Smooth muscle cell (in vitro differentiated cells): ENCODE measurements at regions not wholly inside any gene's neighbourhood (a gene's known extent, or its start where the extent isn't known, plus 50 kb on each side); places are given as distances from the start of the nearest gene placed in this dataset.
"Not testable (repeated sequence)": the region's sequence is repeated elsewhere in the genome, so short reads cannot be mapped to it uniquely, and the experiment has no call there.

Source experiments
- DNase-seq: peaks from one replicate; lab custom pipeline; 2025; ENCODE audit not compliant: unreplicated experiment; lab: John Stamatoyannopoulos, UW
- H2AFZ ChIP-seq: fragments of 200-600 bp; sonication (generic); 2 replicates; pipeline ENCODE4 v1.6.0; 2016; ENCODE audit warnings: antibody characterized with exemption, low read depth, mild to moderate bottlenecking
- H3F3A ChIP-seq: fragments of 200-600 bp; sonication (generic); 2 replicates; pipeline ENCODE4 v1.6.0; 2017; ENCODE audit warnings: antibody characterized with exemption, low read depth
- H3K27ac ChIP-seq: fragments of 200-600 bp; sonication (generic); 2 replicates; pipeline ENCODE4 v1.5.1; 2016; ENCODE audit warnings: low read depth, mild to moderate bottlenecking
- H3K27me3 ChIP-seq: fragments of 200-600 bp; sonication (generic); 2 replicates; pipeline ENCODE4 v1.6.1; 2016; ENCODE audit warnings: low read depth, mild to moderate bottlenecking
- H3K36me3 ChIP-seq: fragments of 200-600 bp; sonication (generic); 2 replicates; pipeline ENCODE4 v1.5.1; 2016; ENCODE audit warnings: low read depth
- H3K4me1 ChIP-seq: fragments of 200-600 bp; sonication (generic); 2 replicates; pipeline ENCODE4 v1.5.1; 2016; ENCODE audit warnings: low read depth
- H3K4me2 ChIP-seq: fragments of 200-600 bp; sonication (generic); 2 replicates; pipeline ENCODE4 v1.6.0; 2016; ENCODE audit warnings: mild to moderate bottlenecking
- H3K4me3 ChIP-seq: fragments of 200-600 bp; sonication (generic); 2 replicates; pipeline ENCODE4 v1.5.1; 2016; ENCODE audit warnings: mild to moderate bottlenecking
- H3K79me2 ChIP-seq: fragments of 200-600 bp; sonication (generic); 2 replicates; pipeline ENCODE4 v1.6.0; 2016; ENCODE audit warnings: low read depth, mild to moderate bottlenecking
- H3K9ac ChIP-seq: fragments of 200-600 bp; sonication (generic); 2 replicates; pipeline ENCODE4 v1.6.0; 2016; ENCODE audit warnings: low read depth
- H3K9me3 ChIP-seq: fragments of 200-600 bp; sonication (generic); replicated peaks from 2 replicates; pipeline ENCODE4 v1.5.1; 2016; ENCODE audit warnings: low read depth
- H4K20me1 ChIP-seq: fragments of 200-600 bp; sonication (generic); 2 replicates; pipeline ENCODE4 v1.6.0; 2016; ENCODE audit warnings: low read depth
- WGBS: methylation state at CpG from one replicate; pipeline ENCODE4 v1.1.7; 2016; ENCODE audit warnings: low lambda C conversion rate; 5-methylcytosine and 5-hydroxymethylcytosine counted together
- TF ChIP-seq, protein P1 (sequence below): fragments of 200-600 bp; sonication (generic); IDR thresholded peaks from 2 replicates; pipeline ENCODE4 v1.5.1; 2017; ENCODE audit warnings: borderline replicate concordance, mild to moderate bottlenecking, antibody characterized with exemption; ENCODE audit not compliant: insufficient read depth, poor library complexity, severe bottlenecking

- H3F3A ChIP-seq, result no peaks in the 10 kb centered on the region
- H3K27ac ChIP-seq, result no peak overlapping the region
- no peak overlapping the region for H3K4me3 ChIP-seq
- H4K20me1 ChIP-seq, result no peaks in the 10 kb centered on the region
- TF ChIP-seq, protein P1, sequence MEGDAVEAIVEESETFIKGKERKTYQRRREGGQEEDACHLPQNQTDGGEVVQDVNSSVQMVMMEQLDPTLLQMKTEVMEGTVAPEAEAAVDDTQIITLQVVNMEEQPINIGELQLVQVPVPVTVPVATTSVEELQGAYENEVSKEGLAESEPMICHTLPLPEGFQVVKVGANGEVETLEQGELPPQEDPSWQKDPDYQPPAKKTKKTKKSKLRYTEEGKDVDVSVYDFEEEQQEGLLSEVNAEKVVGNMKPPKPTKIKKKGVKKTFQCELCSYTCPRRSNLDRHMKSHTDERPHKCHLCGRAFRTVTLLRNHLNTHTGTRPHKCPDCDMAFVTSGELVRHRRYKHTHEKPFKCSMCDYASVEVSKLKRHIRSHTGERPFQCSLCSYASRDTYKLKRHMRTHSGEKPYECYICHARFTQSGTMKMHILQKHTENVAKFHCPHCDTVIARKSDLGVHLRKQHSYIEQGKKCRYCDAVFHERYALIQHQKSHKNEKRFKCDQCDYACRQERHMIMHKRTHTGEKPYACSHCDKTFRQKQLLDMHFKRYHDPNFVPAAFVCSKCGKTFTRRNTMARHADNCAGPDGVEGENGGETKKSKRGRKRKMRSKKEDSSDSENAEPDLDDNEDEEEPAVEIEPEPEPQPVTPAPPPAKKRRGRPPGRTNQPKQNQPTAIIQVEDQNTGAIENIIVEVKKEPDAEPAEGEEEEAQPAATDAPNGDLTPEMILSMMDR, result no peak
- H3K9me3 ChIP-seq, result peaks cover 5% of the 10 kb centered on the region
- no peaks in the 10 kb centered on the region for H3K36me3 ChIP-seq
- H3K4me2 ChIP-seq, result no peak overlapping the region
- no peak for DNase-seq
- no peaks in the 10 kb centered on the region for H3K27me3 ChIP-seq
- no peaks in the 10 kb centered on the region for H3K79me2 ChIP-seq
- no peaks in the 10 kb centered on the region for H3K4me1 ChIP-seq
- H2AFZ ChIP-seq, result no peak overlapping the region
- H3K9ac ChIP-seq, result no peak overlapping the region
- WGBS, result 78% methylated on average over 2 of the region's 2 CpGs
These were observed 619.3 kb downstream of the TRIB2 start for GRCh38 chr2:13335862-13336535.

DNA sequence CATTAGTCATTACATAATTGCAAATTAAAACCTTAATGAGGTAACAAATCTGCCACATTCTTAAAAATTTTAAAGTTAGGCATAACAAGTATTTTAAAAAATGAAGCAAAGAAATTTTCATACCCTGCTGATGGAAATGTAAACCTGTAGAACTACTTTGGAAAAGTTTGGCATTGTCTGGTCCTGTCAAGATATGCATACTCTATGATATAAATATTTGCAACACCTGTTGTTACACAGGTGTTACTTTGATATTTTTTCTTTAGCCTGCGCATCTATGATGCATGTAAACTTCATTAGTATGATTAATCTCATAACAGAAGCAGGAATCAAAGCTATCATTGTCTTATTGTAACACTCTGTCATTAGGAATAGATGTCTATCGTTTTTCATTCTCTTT lies 634.3 kb downstream of the TRIB2 start:
- no peak overlapping the region for H3K27ac ChIP-seq
- H3K4me2 ChIP-seq, result no peak overlapping the region
- peaks cover 17% of the 10 kb centered on the region for H3K9me3 ChIP-seq
- H3K36me3 ChIP-seq, result no peaks in the 10 kb centered on the region
- TF ChIP-seq, protein P1, result no peak
- no peaks in the 10 kb centered on the region for H3K4me1 ChIP-seq
- H3F3A ChIP-seq, result no peaks in the 10 kb centered on the region
- no peak overlapping the region for H3K4me3 ChIP-seq
- no peaks in the 10 kb centered on the region for H4K20me1 ChIP-seq
- no peak overlapping the region for H2AFZ ChIP-seq
- no peak overlapping the region for H3K9ac ChIP-seq
- no peaks in the 10 kb centered on the region for H3K27me3 ChIP-seq
- no peak for DNase-seq
- no peaks in the 10 kb centered on the region for H3K79me2 ChIP-seq
- WGBS, result 59% methylated on average over 2 of the region's 2 CpGs

- TF ChIP-seq, protein P1, result no peak
These were observed 636.3 kb downstream of the TRIB2 start for GRCh38 chr2:13353083-13353482.

DNA sequence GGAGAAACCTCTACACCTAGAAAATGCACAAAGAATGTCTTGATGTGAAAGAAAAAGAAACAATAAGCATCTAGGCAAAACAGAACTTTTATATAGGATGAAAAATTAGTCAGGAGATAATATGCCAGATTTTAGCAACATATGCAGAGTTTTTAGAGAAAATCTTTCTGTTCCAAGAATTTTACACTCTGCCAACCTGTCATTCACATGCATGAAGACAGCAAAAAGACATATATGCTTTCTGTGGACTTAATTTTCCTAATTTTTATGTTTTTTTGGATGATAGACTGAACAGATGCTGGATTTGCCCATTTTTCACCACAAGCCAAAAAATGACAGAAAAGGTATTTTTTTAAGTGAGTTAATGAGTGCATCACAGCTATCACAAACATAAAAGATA lies 637.3 kb downstream of the TRIB2 start:
- Histone ChIP-seq H3K79me2 (no peaks in the 10 kb centered on the region), H3F3A (no peaks in the 10 kb centered on the region), H4K20me1 (no peaks in the 10 kb centered on the region), H3K9ac (no peak overlapping the region), H2AFZ (no peak overlapping the region), H3K9me3 (peaks cover 17% of the 10 kb centered on the region), H3K4me3 (no peak overlapping the region), H3K36me3 (no peaks in the 10 kb centered on the region), H3K27me3 (no peaks in the 10 kb centered on the region), H3K4me2 (no peak overlapping the region), H3K27ac (no peak overlapping the region), H3K4me1 (no peaks in the 10 kb centered on the region)
- no peak for DNase-seq
- TF ChIP-seq, protein P1, result no peak

More at GRCh38 chr2:13353083-13353482, 636.3 kb downstream of the TRIB2 start:
- no peak overlapping the region for H3K4me3 ChIP-seq
- no peak for DNase-seq
- H3K36me3 ChIP-seq, result no peaks in the 10 kb centered on the region
- no peak overlapping the region for H2AFZ ChIP-seq
- no peaks in the 10 kb centered on the region for H3K79me2 ChIP-seq
- H4K20me1 ChIP-seq, result no peaks in the 10 kb centered on the region
- no peak overlapping the region for H3K27ac ChIP-seq
- H3K4me2 ChIP-seq, result no peak overlapping the region
- H3K4me1 ChIP-seq, result no peaks in the 10 kb centered on the region
- H3K9ac ChIP-seq, result no peak overlapping the region
- no peaks in the 10 kb centered on the region for H3K27me3 ChIP-seq
- H3K9me3 ChIP-seq, result peaks cover 17% of the 10 kb centered on the region
- no peaks in the 10 kb centered on the region for H3F3A ChIP-seq

- H2AFZ ChIP-seq, H3K36me3 ChIP-seq, H3K27me3 ChIP-seq, DNase-seq, H3K4me2 ChIP-seq, H3K9ac ChIP-seq, H3K4me3 ChIP-seq, H3K27ac ChIP-seq, H3F3A ChIP-seq, H3K79me2 ChIP-seq, H4K20me1 ChIP-seq, H3K4me1 ChIP-seq, H3K9me3 ChIP-seq: not testable (repeated sequence)
- 34% methylated on average over 1 of the region's 1 CpG for WGBS
These were observed 665.2 kb downstream of the TRIB2 start for GRCh38 chr2:13381928-13382327.

DNA sequence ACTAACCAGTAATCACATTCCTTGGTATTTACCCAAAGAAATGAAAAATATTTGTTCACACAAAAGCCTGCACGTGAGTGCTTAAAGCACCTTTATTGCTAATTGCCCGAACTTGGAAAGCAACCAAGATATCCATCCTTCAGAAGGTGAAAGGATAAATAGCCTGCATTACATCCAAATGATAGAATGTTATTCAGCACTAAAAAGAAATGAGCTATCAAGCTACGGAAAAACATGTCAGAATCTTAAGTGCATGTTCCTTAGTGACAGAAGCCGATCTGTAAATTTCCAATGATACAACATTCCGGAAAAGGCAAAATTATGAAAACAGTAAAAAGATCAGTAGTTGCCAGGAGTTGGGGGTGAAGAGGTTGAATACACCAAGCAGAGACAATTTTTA lies 672.4 kb downstream of the TRIB2 start:
- not testable (repeated sequence) for H3K27me3 ChIP-seq, H3K79me2 ChIP-seq, H3K9ac ChIP-seq, H3K27ac ChIP-seq, H4K20me1 ChIP-seq, DNase-seq, H3F3A ChIP-seq, H3K36me3 ChIP-seq, H3K4me2 ChIP-seq, H3K4me1 ChIP-seq, H2AFZ ChIP-seq, H3K4me3 ChIP-seq
- peaks cover 11% of the 10 kb centered on the region for H3K9me3 ChIP-seq
- WGBS, result 72% methylated on average over 5 of the region's 5 CpGs
